ENCODE measurements at regions not wholly inside any gene's neighbourhood (a gene's known extent, or its start where the extent isn't known, plus 50 kb on each side); places are given as distances from the start of the nearest gene placed in this dataset.

GRCh38 chr1:242813490-242814091 lies 289.1 kb upstream of the PLD5 start:
- intact Hi-C loops (cut with micrococcal nuclease) = no loop called here
- DNase-seq = no peak
- no peak for TF ChIP-seq CTCF (IDR thresholded peaks at IDR 0.05)
- H3K4me1 ChIP-seq (ENCODE audit: control insufficient read depth in 1 of 2, insufficient read depth in 2 of 2, low read length in 2 of 2) = no peaks in the 10 kb centered on the region
- Mint-ChIP-seq H3K27me3 (ENCODE audit: low read depth in 3 of 3) (peaks cover 0 to 4% (median 0%) of the 10 kb centered on the region in 3 donors), H3K9me3 (peaks cover 0 to 7% (median 4%) of the 10 kb centered on the region in 7 donors), H3K36me3 (no peaks in the 10 kb centered on the region), H3K4me1 (no peaks in the 10 kb centered on the region), H3K27ac (no peak overlapping the region), H3K4me3 (no peak overlapping the region)
- no peak overlapping the region for H2AFZ ChIP-seq (ENCODE audit: insufficient read depth, low read depth, low read length, poor library complexity, severe bottlenecking)
- no peak overlapping the region for H3K9ac ChIP-seq (ENCODE audit: insufficient read depth, low read length, poor library complexity, severe bottlenecking)
- H4K20me1 ChIP-seq (ENCODE audit: insufficient read depth, low read length) = no peaks in the 10 kb centered on the region
- no peaks in the 10 kb centered on the region for H3K79me2 ChIP-seq (ENCODE audit: insufficient read depth, low read length)
- no peak overlapping the region for H3K4me2 ChIP-seq (replicated peaks; ENCODE audit: extremely low read depth, low read length, poor library complexity, severe bottlenecking)
- H3K27me3 ChIP-seq (ENCODE audit: control insufficient read depth in 2 of 2, insufficient read depth in 2 of 2, low read length in 2 of 2) = no peaks in the 10 kb centered on the region
- WGBS (ENCODE audit: insufficient coverage) = no CpG with 5 or more reads among the region's 5 CpGs
- H3K27ac ChIP-seq (ENCODE audit: low read depth in 1 of 2, low read length in 2 of 2) = no peak overlapping the region
- no peaks in the 10 kb centered on the region for H3K36me3 ChIP-seq (replicated peaks in 1 of 2; ENCODE audit: control insufficient read depth in 1 of 2, insufficient read depth in 2 of 2, low read length in 2 of 2)
- no peak overlapping the region for H3K4me3 ChIP-seq (replicated peaks in 1 of 3; ENCODE audit: low read depth in 2 of 3, low read length in 3 of 3)
- no peaks in the 10 kb centered on the region for H3K9me3 ChIP-seq (replicated peaks in 1 of 2; ENCODE audit: control insufficient read depth in 1 of 2, insufficient read depth in 1 of 2, low read length in 2 of 2)

- peaks cover 0 to 4% (median 0%) of the 10 kb centered on the region in 3 donors for H3K27me3 Mint-ChIP-seq (ENCODE audit: low read depth in 3 of 3)
- H3K27ac ChIP-seq (ENCODE audit: low read depth in 1 of 2, low read length in 2 of 2) = no peak overlapping the region
- no peaks in the 10 kb centered on the region for H3K9me3 ChIP-seq (replicated peaks in 1 of 2; ENCODE audit: control insufficient read depth in 1 of 2, insufficient read depth in 1 of 2, low read length in 2 of 2)
- intact Hi-C loops (cut with micrococcal nuclease) = no loop called here
- no peak overlapping the region for H2AFZ ChIP-seq (ENCODE audit: insufficient read depth, low read depth, low read length, poor library complexity, severe bottlenecking)
- H3K4me1 Mint-ChIP-seq = no peaks in the 10 kb centered on the region
- no peak overlapping the region for H3K27ac Mint-ChIP-seq
- no peaks in the 10 kb centered on the region for H3K4me1 ChIP-seq (ENCODE audit: control insufficient read depth in 1 of 2, insufficient read depth in 2 of 2, low read length in 2 of 2)
- no peak overlapping the region for H3K4me3 Mint-ChIP-seq
- no peaks in the 10 kb centered on the region for H3K79me2 ChIP-seq (ENCODE audit: insufficient read depth, low read length)
- no peak for TF ChIP-seq CTCF (IDR thresholded peaks at IDR 0.05)
- no peak overlapping the region for H3K4me2 ChIP-seq (replicated peaks; ENCODE audit: extremely low read depth, low read length, poor library complexity, severe bottlenecking)
- H3K36me3 ChIP-seq (replicated peaks in 1 of 2; ENCODE audit: control insufficient read depth in 1 of 2, insufficient read depth in 2 of 2, low read length in 2 of 2) = no peaks in the 10 kb centered on the region
- H3K4me3 ChIP-seq (replicated peaks in 1 of 3; ENCODE audit: low read depth in 2 of 3, low read length in 3 of 3) = no peak overlapping the region
- H3K27me3 ChIP-seq (ENCODE audit: control insufficient read depth in 2 of 2, insufficient read depth in 2 of 2, low read length in 2 of 2) = no peaks in the 10 kb centered on the region
- 100% methylated on average over 1 of the region's 5 CpGs for WGBS (ENCODE audit: insufficient coverage)
- DNase-seq = no peak
- H3K36me3 Mint-ChIP-seq = no peaks in the 10 kb centered on the region
- H3K9me3 Mint-ChIP-seq = peaks cover 0 to 7% (median 4%) of the 10 kb centered on the region in 7 donors
- no peak overlapping the region for H3K9ac ChIP-seq (ENCODE audit: insufficient read depth, low read length, poor library complexity, severe bottlenecking)
- no peaks in the 10 kb centered on the region for H4K20me1 ChIP-seq (ENCODE audit: insufficient read depth, low read length)
These were observed 286.8 kb upstream of the PLD5 start for GRCh38 chr1:242811092-242811840.

Measured in CD14-positive monocyte (primary cell).